SK-N-SH (cell line): ENCODE measurements at regions not wholly inside any gene's neighbourhood (a gene's known extent, or its start where the extent isn't known, plus 50 kb on each side); places are given as distances from the start of the nearest gene placed in this dataset.

ENCODE experiments used
- POLR2AphosphoS5 ChIP-seq: IDR thresholded peaks from 2 replicates; pipeline ENCODE4 v1.6.1; 2012; ENCODE audit warnings: low read depth, low read length
- RAD21 ChIP-seq: IDR thresholded peaks from 2 replicates; pipeline ENCODE4 v1.6.1; 2012; ENCODE audit warnings: mild to moderate bottlenecking, low read length
- TF ChIP-seq, protein P1 (sequence below): fragments of 200-600 bp; sonication (generic); IDR thresholded peaks from 2 replicates; pipeline ENCODE4 v1.6.1; 2017; ENCODE audit warnings: antibody characterized with exemption, mild to moderate bottlenecking, moderate library complexity

- no peak for TF ChIP-seq RAD21
- TF ChIP-seq, protein P1, sequence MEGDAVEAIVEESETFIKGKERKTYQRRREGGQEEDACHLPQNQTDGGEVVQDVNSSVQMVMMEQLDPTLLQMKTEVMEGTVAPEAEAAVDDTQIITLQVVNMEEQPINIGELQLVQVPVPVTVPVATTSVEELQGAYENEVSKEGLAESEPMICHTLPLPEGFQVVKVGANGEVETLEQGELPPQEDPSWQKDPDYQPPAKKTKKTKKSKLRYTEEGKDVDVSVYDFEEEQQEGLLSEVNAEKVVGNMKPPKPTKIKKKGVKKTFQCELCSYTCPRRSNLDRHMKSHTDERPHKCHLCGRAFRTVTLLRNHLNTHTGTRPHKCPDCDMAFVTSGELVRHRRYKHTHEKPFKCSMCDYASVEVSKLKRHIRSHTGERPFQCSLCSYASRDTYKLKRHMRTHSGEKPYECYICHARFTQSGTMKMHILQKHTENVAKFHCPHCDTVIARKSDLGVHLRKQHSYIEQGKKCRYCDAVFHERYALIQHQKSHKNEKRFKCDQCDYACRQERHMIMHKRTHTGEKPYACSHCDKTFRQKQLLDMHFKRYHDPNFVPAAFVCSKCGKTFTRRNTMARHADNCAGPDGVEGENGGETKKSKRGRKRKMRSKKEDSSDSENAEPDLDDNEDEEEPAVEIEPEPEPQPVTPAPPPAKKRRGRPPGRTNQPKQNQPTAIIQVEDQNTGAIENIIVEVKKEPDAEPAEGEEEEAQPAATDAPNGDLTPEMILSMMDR: no peak
- TF ChIP-seq POLR2AphosphoS5: no peak
Observed at GRCh38 chr4:127425851-127426250, 206.9 kb upstream of the INTU start.
